Caco-2 (cell line): ENCODE measurements at regions not wholly inside any gene's neighbourhood (a gene's known extent, or its start where the extent isn't known, plus 50 kb on each side); places are given as distances from the start of the nearest gene placed in this dataset.

Experiments
- BruUV-seq: library from RNA; stranded (reverse); fragments of 400-500 nt; replicated peaks from 2 replicates; lab custom pipeline; 2021; lab: Mats Ljungman, UMichigan
- CTCF ChIA-PET: fragments of 300-600 bp; sonication (Branson Sonifier 250); formaldehyde crosslinking; loops from one replicate; lab custom pipeline; 2022; ENCODE audit warnings: antibody characterized with exemption; lab: Charles Lee
- POLR2A ChIA-PET: fragments of 300-600 bp; sonication (Branson Sonifier 250); formaldehyde crosslinking; loops from one replicate; lab custom pipeline; 2022; ENCODE audit warnings: antibody characterized with exemption; lab: Charles Lee
- DNase-seq, 2 experiments: peaks; one replicate each; pipeline versions ENCODE4 v3.0.0 to v3.0.0-alpha.2; 2020 to 2022
- H3K27me3 ChIP-seq: replicated peaks from 2 replicates; pipeline ENCODE4 v1.6.0; 2011; ENCODE audit warnings: low read length; ENCODE audit not compliant: control insufficient read depth, insufficient read depth
- H3K36me3 ChIP-seq: 2 replicates; pipeline ENCODE4 v1.5.1; 2011; ENCODE audit warnings: low read length; ENCODE audit not compliant: control insufficient read depth, insufficient read depth
- H3K4me1 ChIP-seq: fragments of 250-450 bp; sonication (Bioruptor Pico); 2 replicates; pipeline ENCODE4 v1.5.1; 2020; ENCODE audit warnings: mild to moderate bottlenecking
- H3K4me3 ChIP-seq: 2 replicates; pipeline ENCODE4 v1.5.1; 2011; ENCODE audit warnings: low read depth, mild to moderate bottlenecking, control low read depth, low read length
- H3K9me3 ChIP-seq: fragments of 250-450 bp; sonication (Bioruptor Pico); 2 replicates; pipeline ENCODE4 v1.5.1; 2020; ENCODE audit warnings: mild to moderate bottlenecking, moderate library complexity
- H3K27ac Mint-ChIP-seq: one replicate; pipeline ENCODE4 v1.8.0; 2022; ENCODE audit warnings: mixed read lengths; ENCODE audit not compliant: unreplicated experiment
- H3K27me3 Mint-ChIP-seq: one replicate; pipeline ENCODE4 v1.8.0; 2022; ENCODE audit warnings: mixed read lengths; ENCODE audit not compliant: insufficient read depth, unreplicated experiment
- H3K36me3 Mint-ChIP-seq: one replicate; pipeline ENCODE4 v1.8.0; 2022; ENCODE audit warnings: mild to moderate bottlenecking, mixed read lengths; ENCODE audit not compliant: insufficient read depth, unreplicated experiment
- H3K4me1 Mint-ChIP-seq: one replicate; pipeline ENCODE4 v1.8.0; 2022; ENCODE audit warnings: low read depth, mixed read lengths; ENCODE audit not compliant: unreplicated experiment
- H3K4me3 Mint-ChIP-seq: one replicate; pipeline ENCODE4 v1.8.0; 2022; ENCODE audit warnings: mild to moderate bottlenecking, moderate library complexity, mixed read lengths; ENCODE audit not compliant: unreplicated experiment
- H3K9me3 Mint-ChIP-seq: one replicate; pipeline ENCODE4 v1.8.0; 2022; ENCODE audit warnings: mixed read lengths; ENCODE audit not compliant: unreplicated experiment
- CTCF ChIP-seq, 2 experiments: fragments of 200-600 bp in 1 of 2; IDR thresholded peaks; 1 replicate in 1 of 2; 2 replicates in 1 of 2; pipeline versions ENCODE4 v1.5.1 to v1.8.0; 2011 to 2022; ENCODE audit warnings: antibody characterized with exemption in 1 of 2, control low read depth in 1 of 2, inconsistent platforms in 1 of 2, low read depth in 1 of 2, low read length in 1 of 2, mild to moderate bottlenecking in 1 of 2, moderate library complexity in 1 of 2; ENCODE audit not compliant: insufficient read depth in 1 of 2, severe bottlenecking in 1 of 2, unreplicated experiment in 1 of 2
- intact Hi-C: fragments of 100-400 bp; cut with micrococcal nuclease; formaldehyde crosslinking; loops from one replicate; pipeline ENCODE4 v1.10.0; 2022; ENCODE audit not compliant: unreplicated experiment

- Mint-ChIP-seq H3K27me3 (no peaks in the 10 kb centered on the region), H3K4me3 (no peak overlapping the region), H3K9me3 (no peaks in the 10 kb centered on the region), H3K36me3 (no peaks in the 10 kb centered on the region), H3K27ac (no peak overlapping the region), H3K4me1 (peaks cover 11% of the 10 kb centered on the region)
- intact Hi-C loops, result loop anchor here (1.0 to 10.0 kb wide), 2 partner anchors 198 to 277 kb away; no protein-coding TSS in a partner anchor
- ChIA-PET CTCF (interaction anchor here (0.6 kb wide), 1 partner anchor 803 kb away, joined by 4 read pairs; no protein-coding TSS in a partner anchor), POLR2A (no interaction called here)
- H3K9me3 ChIP-seq, result no peaks in the 10 kb centered on the region
- H3K4me1 ChIP-seq, result no peaks in the 10 kb centered on the region
- DNase-seq, result no peak
- H3K27me3 ChIP-seq, result no peaks in the 10 kb centered on the region
- no TSS peak for BruUV-seq
- H3K4me3 ChIP-seq, result no peak overlapping the region
- peak in 1 of 2 experiments; percentile 35 for TF ChIP-seq CTCF (IDR thresholded peaks at IDR 0.05; ENCODE audit: insufficient read depth in 1 of 2, low read depth in 1 of 2, low read length in 1 of 2, severe bottlenecking in 1 of 2, unreplicated experiment in 1 of 2)
- no peaks in the 10 kb centered on the region for H3K36me3 ChIP-seq
Measured at GRCh38 chr4:27357283-27357682, 496.6 kb downstream of the STIM2 start.

GRCh38 chr4:27358269-27358668, 497.6 kb downstream of the STIM2 start:
- DNase-seq, result no peak
- intact Hi-C loops, result loop anchor here (10.0 kb wide), 1 partner anchor 197 kb away; no protein-coding TSS in a partner anchor
- H3K9me3 Mint-ChIP-seq, result no peaks in the 10 kb centered on the region
- BruUV-seq, result no TSS peak
- peaks cover 11% of the 10 kb centered on the region for H3K4me1 Mint-ChIP-seq
- ChIA-PET POLR2A (no interaction called here), CTCF (interaction anchor here (0.6 kb wide), 1 partner anchor 509 kb away, joined by 3 read pairs; no protein-coding TSS in a partner anchor)
- no peaks in the 10 kb centered on the region for H3K27me3 ChIP-seq
- TF ChIP-seq CTCF (IDR thresholded peaks at IDR 0.05; ENCODE audit: insufficient read depth in 1 of 2, low read depth in 1 of 2, low read length in 1 of 2, severe bottlenecking in 1 of 2, unreplicated experiment in 1 of 2), result no peak
- H3K9me3 ChIP-seq, result no peaks in the 10 kb centered on the region
- no peaks in the 10 kb centered on the region for H3K36me3 Mint-ChIP-seq
- H3K4me1 ChIP-seq, result no peaks in the 10 kb centered on the region
- H3K4me3 Mint-ChIP-seq, result no peak overlapping the region
- peaks cover 3% of the 10 kb centered on the region for H3K27me3 Mint-ChIP-seq
- no peaks in the 10 kb centered on the region for H3K36me3 ChIP-seq
- no peak overlapping the region for H3K4me3 ChIP-seq
- no peak overlapping the region for H3K27ac Mint-ChIP-seq

GRCh38 chr4:27360131-27360530, 499.5 kb downstream of the STIM2 start:
- no peaks in the 10 kb centered on the region for H3K4me1 ChIP-seq
- intact Hi-C loops, result loop anchor here (10.0 kb wide), 1 partner anchor 85 kb away; no protein-coding TSS in a partner anchor
- CTCF ChIA-PET, result no interaction called here
- Mint-ChIP-seq H3K4me3 (no peak overlapping the region), H3K27me3 (peaks cover 3% of the 10 kb centered on the region), H3K9me3 (no peaks in the 10 kb centered on the region), H3K27ac (no peak overlapping the region), H3K4me1 (peaks cover 11% of the 10 kb centered on the region), H3K36me3 (no peaks in the 10 kb centered on the region)
- H3K27me3 ChIP-seq, result no peaks in the 10 kb centered on the region
- POLR2A ChIA-PET, result no interaction called here
- DNase-seq, result no peak
- BruUV-seq, result no TSS peak
- H3K36me3 ChIP-seq, result no peaks in the 10 kb centered on the region
- no peak for TF ChIP-seq CTCF (IDR thresholded peaks at IDR 0.05; ENCODE audit: insufficient read depth in 1 of 2, low read depth in 1 of 2, low read length in 1 of 2, severe bottlenecking in 1 of 2, unreplicated experiment in 1 of 2)
- H3K4me3 ChIP-seq, result no peak overlapping the region
- no peaks in the 10 kb centered on the region for H3K9me3 ChIP-seq
